DND-41 (cell line): ENCODE measurements at regions not wholly inside any gene's neighbourhood (a gene's known extent, or its start where the extent isn't known, plus 50 kb on each side); places are given as distances from the start of the nearest gene placed in this dataset.

Source experiments
- EZH2 ChIP-seq: IDR thresholded peaks from 3 replicates; pipeline ENCODE4 v1.6.1; 2012; ENCODE audit warnings: borderline replicate concordance, low read depth, mild to moderate bottlenecking, moderate library complexity, low read length, inconsistent platforms; ENCODE audit not compliant: severe bottlenecking
- TF ChIP-seq, protein P1 (sequence below): IDR thresholded peaks from 2 replicates; pipeline ENCODE4 v1.5.1; 2012; ENCODE audit warnings: borderline replicate concordance, low read length, moderate library complexity, mild to moderate bottlenecking; ENCODE audit not compliant: poor library complexity, severe bottlenecking; ENCODE audit errors: extremely low read depth

DNA sequence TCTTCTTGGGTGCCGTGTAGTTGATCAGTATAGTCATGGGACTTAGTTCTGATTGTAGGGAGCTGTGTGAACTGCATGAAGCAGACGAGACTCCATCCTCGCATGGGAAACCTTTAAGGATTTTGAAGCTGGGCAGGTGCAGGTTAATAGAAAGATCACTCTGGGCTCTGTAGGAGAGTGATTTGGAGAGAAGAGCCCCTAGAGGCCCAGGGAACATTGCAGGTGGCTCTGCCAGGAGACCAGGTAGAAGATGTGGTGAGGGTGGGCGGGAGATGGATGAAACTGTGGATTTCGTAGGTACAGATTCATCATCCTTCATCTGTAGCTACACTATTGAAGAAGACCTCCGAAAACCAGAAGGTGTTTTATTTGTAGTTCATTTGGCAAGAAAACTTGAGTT, 53.3 kb downstream of the UTRN start:
- no peak for TF ChIP-seq EZH2
- TF ChIP-seq, protein P1, sequence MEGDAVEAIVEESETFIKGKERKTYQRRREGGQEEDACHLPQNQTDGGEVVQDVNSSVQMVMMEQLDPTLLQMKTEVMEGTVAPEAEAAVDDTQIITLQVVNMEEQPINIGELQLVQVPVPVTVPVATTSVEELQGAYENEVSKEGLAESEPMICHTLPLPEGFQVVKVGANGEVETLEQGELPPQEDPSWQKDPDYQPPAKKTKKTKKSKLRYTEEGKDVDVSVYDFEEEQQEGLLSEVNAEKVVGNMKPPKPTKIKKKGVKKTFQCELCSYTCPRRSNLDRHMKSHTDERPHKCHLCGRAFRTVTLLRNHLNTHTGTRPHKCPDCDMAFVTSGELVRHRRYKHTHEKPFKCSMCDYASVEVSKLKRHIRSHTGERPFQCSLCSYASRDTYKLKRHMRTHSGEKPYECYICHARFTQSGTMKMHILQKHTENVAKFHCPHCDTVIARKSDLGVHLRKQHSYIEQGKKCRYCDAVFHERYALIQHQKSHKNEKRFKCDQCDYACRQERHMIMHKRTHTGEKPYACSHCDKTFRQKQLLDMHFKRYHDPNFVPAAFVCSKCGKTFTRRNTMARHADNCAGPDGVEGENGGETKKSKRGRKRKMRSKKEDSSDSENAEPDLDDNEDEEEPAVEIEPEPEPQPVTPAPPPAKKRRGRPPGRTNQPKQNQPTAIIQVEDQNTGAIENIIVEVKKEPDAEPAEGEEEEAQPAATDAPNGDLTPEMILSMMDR: no peak
